ENCODE measurements at regions not wholly inside any gene's neighbourhood (a gene's known extent, or its start where the extent isn't known, plus 50 kb on each side); places are given as distances from the start of the nearest gene placed in this dataset. TPM values are rescaled to one million over a fixed set of nuclear protein-coding genes. Genes with fewer than 3 reads are reported as not detected.
A peak's percentile ranks its signal among the peaks of the same experiment; 100 is the strongest.

DNA sequence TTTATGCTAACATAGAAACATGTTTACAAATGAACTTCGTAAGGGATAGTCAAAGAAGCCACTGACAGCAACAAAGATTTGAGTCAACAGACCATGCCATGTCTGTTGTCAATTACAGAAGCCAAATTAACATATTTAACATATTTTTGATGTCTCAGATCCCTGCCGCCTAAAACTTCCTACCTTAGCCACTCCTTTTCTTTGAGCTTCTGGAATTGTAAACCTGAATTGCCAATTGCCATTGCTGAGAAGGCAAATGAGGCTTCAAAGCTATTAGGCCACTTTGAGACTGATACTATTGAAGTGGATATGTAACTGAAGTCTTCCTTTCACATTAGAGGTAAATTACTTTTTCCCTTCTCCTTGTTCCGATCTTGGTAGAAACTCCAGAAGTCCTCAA, 66.0 kb upstream of the DSEL start:
- no peak overlapping the region for H3K9ac ChIP-seq
- in situ Hi-C loops (cut with MboI) = no loop called here
- no peaks in the 10 kb centered on the region for H3F3A ChIP-seq (ENCODE audit: insufficient read depth)
- H3K9me2 ChIP-seq (ENCODE audit: insufficient read depth) = no peaks in the 10 kb centered on the region
- H2AFZ ChIP-seq = no peak overlapping the region
- H3K27me3 ChIP-seq (replicated peaks; ENCODE audit: insufficient read depth) = no peaks in the 10 kb centered on the region
- no peaks in the 10 kb centered on the region for H4K20me1 ChIP-seq (ENCODE audit: insufficient read depth)
- H3K36me3 ChIP-seq (ENCODE audit: low read depth) = no peaks in the 10 kb centered on the region
- no peak overlapping the region for H3K4me3 ChIP-seq
- H3K27ac ChIP-seq = no peak overlapping the region
- H3K4me1 ChIP-seq (ENCODE audit: insufficient read depth) = peaks cover 10% of the 10 kb centered on the region
- H3K4me2 ChIP-seq (ENCODE audit: unreplicated experiment) = no peak overlapping the region
- H3K79me2 ChIP-seq (ENCODE audit: insufficient read depth) = no peaks in the 10 kb centered on the region
- no peaks in the 10 kb centered on the region for H3K9me3 ChIP-seq (ENCODE audit: low read depth)
- WGBS, 2 experiments (ENCODE audit: low coverage in 1 of 2, low lambda C conversion rate in 2 of 2, missing lambda C conversion rate in 2 of 2) = 56 to 57% methylated on average over 3 of the region's 3 CpGs
- TF ChIP-seq EZH2phosphoT487 (IDR thresholded peaks at IDR 0.05; ENCODE audit: insufficient read depth, low read depth) (no peak), EZH2 (IDR thresholded peaks at IDR 0.05; ENCODE audit: insufficient read depth, poor library complexity, severe bottlenecking) (no peak)
- DNase-seq = no peak

DNA sequence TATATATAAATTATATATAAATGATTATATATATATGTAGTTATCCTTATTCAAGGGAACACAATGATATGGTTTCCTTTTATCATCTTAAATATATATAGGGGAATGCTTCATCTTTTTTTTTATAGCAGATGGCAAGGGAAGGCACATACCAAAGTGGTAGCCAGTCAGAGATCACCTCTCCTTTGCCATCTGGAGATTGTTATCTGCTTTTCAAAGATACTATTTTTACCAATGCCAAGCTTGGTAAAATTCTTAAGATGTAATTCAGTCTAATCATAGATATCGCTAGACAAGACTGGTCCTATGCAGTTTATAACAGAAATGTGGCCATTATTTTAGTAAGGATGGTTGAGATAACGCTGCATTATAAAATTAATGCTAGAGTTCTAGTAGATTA, 64.7 kb upstream of the DSEL start:
- H3K4me3 ChIP-seq = no peak overlapping the region
- no peak overlapping the region for H2AFZ ChIP-seq
- in situ Hi-C loops (cut with MboI) = no loop called here
- H3K9me2 ChIP-seq (ENCODE audit: insufficient read depth) = no peaks in the 10 kb centered on the region
- no peak for TF ChIP-seq EZH2 (IDR thresholded peaks at IDR 0.05; ENCODE audit: insufficient read depth, poor library complexity, severe bottlenecking)
- no peak for TF ChIP-seq EZH2phosphoT487 (IDR thresholded peaks at IDR 0.05; ENCODE audit: insufficient read depth, low read depth)
- no peaks in the 10 kb centered on the region for H3K9me3 ChIP-seq (ENCODE audit: low read depth)
- no peaks in the 10 kb centered on the region for H3K27me3 ChIP-seq (replicated peaks; ENCODE audit: insufficient read depth)
- no peak overlapping the region for H3K9ac ChIP-seq
- H3K27ac ChIP-seq = no peak overlapping the region
- DNase-seq = no peak
- no peaks in the 10 kb centered on the region for H3F3A ChIP-seq (ENCODE audit: insufficient read depth)
- H3K4me1 ChIP-seq (ENCODE audit: insufficient read depth) = peaks cover 10% of the 10 kb centered on the region
- no peaks in the 10 kb centered on the region for H3K79me2 ChIP-seq (ENCODE audit: insufficient read depth)
- no peaks in the 10 kb centered on the region for H3K36me3 ChIP-seq (ENCODE audit: low read depth)
- no peak overlapping the region for H3K4me2 ChIP-seq (ENCODE audit: unreplicated experiment)
- 85 to 87% methylated on average over 2 of the region's 2 CpGs for WGBS, 2 experiments (ENCODE audit: low coverage in 1 of 2, low lambda C conversion rate in 2 of 2, missing lambda C conversion rate in 2 of 2)
- no peaks in the 10 kb centered on the region for H4K20me1 ChIP-seq (ENCODE audit: insufficient read depth)

DNA sequence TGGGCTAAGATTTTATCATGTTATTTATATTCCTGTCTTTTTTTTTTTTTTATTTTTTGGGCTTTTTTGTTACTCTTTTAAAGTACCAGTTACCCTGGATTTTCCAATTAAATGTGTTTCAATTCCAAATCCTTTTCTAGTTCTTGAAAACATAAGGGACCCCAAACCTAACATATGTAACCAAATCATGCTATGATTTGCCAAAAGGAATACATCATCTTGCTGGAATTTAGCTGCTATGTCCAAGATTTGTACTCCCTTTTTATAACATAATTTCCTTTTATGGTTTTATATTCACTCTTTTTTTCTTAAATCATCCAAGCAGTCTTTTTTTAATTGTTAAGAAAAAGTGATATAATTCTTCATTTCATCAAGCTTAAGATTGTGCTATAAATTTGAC, 60.9 kb upstream of the DSEL start:
- DNase-seq = peak; percentile 4
- H3K4me3 ChIP-seq = no peak overlapping the region
- no peaks in the 10 kb centered on the region for H3K79me2 ChIP-seq (ENCODE audit: insufficient read depth)
- no peak overlapping the region for H2AFZ ChIP-seq
- H3K27ac ChIP-seq = no peak overlapping the region
- H3K9me3 ChIP-seq (ENCODE audit: low read depth) = no peaks in the 10 kb centered on the region
- H3K36me3 ChIP-seq (ENCODE audit: low read depth) = no peaks in the 10 kb centered on the region
- no peaks in the 10 kb centered on the region for H3K9me2 ChIP-seq (ENCODE audit: insufficient read depth)
- TF ChIP-seq EZH2 (IDR thresholded peaks at IDR 0.05; ENCODE audit: insufficient read depth, poor library complexity, severe bottlenecking) (no peak), EZH2phosphoT487 (IDR thresholded peaks at IDR 0.05; ENCODE audit: insufficient read depth, low read depth) (no peak)
- no peak overlapping the region for H3K4me2 ChIP-seq (ENCODE audit: unreplicated experiment)
- no peaks in the 10 kb centered on the region for H3K4me1 ChIP-seq (ENCODE audit: insufficient read depth)
- H3F3A ChIP-seq (ENCODE audit: insufficient read depth) = no peaks in the 10 kb centered on the region
- H3K9ac ChIP-seq = no peak overlapping the region
- in situ Hi-C loops (cut with MboI) = no loop called here
- no peaks in the 10 kb centered on the region for H3K27me3 ChIP-seq (replicated peaks; ENCODE audit: insufficient read depth)
- no peaks in the 10 kb centered on the region for H4K20me1 ChIP-seq (ENCODE audit: insufficient read depth)

DNA sequence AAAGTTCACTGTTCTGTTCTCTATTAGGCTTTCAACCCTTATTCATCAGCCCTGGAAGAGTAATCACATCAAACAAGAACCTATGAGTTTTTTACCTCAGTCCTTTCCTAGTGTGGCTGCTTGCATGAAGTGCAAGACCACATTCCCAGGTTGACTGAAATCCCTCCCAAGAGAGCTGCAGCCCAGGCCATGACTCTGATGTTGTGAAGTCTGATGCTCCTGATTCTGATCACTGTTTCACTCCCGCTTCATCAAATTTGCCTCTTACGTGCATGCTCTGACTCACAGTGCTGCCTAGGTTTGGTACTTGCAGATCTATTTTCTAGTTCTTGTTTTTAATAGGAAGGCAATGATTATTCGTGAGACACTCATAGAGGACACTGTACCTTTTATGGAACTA, 58.2 kb upstream of the DSEL start:
- no peaks in the 10 kb centered on the region for H4K20me1 ChIP-seq (ENCODE audit: insufficient read depth)
- H3K36me3 ChIP-seq (ENCODE audit: low read depth) = no peaks in the 10 kb centered on the region
- H3K9me3 ChIP-seq (ENCODE audit: low read depth) = no peaks in the 10 kb centered on the region
- no peak for DNase-seq
- no peak overlapping the region for H3K4me2 ChIP-seq (ENCODE audit: unreplicated experiment)
- no peak overlapping the region for H2AFZ ChIP-seq
- no peak overlapping the region for H3K27ac ChIP-seq
- no peaks in the 10 kb centered on the region for H3K9me2 ChIP-seq (ENCODE audit: insufficient read depth)
- no peak overlapping the region for H3K4me3 ChIP-seq
- H3K27me3 ChIP-seq (replicated peaks; ENCODE audit: insufficient read depth) = no peaks in the 10 kb centered on the region
- TF ChIP-seq EZH2phosphoT487 (IDR thresholded peaks at IDR 0.05; ENCODE audit: insufficient read depth, low read depth) (no peak), EZH2 (IDR thresholded peaks at IDR 0.05; ENCODE audit: insufficient read depth, poor library complexity, severe bottlenecking) (no peak)
- WGBS, 2 experiments (ENCODE audit: low coverage in 1 of 2, low lambda C conversion rate in 2 of 2, missing lambda C conversion rate in 2 of 2) = 92 to 94% methylated on average over 3 of the region's 3 CpGs
- H3K4me1 ChIP-seq (ENCODE audit: insufficient read depth) = no peaks in the 10 kb centered on the region
- in situ Hi-C loops (cut with MboI) = no loop called here
- no peaks in the 10 kb centered on the region for H3F3A ChIP-seq (ENCODE audit: insufficient read depth)
- H3K79me2 ChIP-seq (ENCODE audit: insufficient read depth) = no peaks in the 10 kb centered on the region
- no peak overlapping the region for H3K9ac ChIP-seq

DNA sequence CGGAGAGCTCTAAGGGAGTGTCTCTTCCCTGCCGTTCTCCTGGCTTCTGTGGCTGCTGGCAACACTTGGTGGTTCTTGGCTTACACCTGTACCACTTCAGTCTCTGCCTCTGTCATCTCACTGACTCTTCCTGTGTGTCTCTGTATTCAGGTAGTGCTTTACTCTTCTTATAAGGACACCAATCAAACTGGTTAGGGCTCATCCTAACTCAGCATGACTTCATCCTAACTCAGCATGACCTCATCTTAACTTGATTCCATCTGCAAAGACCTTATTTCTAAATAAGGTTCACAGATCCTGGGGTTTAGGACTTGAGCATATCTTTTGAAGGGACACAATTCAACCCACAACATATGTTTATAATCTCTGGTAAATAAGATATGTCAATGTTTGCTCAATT, 51.6 kb upstream of the DSEL start:
- no peak overlapping the region for H2AFZ ChIP-seq
- TF ChIP-seq EZH2 (IDR thresholded peaks at IDR 0.05; ENCODE audit: insufficient read depth, poor library complexity, severe bottlenecking) = no peak
- no peak for TF ChIP-seq EZH2phosphoT487 (IDR thresholded peaks at IDR 0.05; ENCODE audit: insufficient read depth, low read depth)
- 74 to 76% methylated on average over 2 of the region's 2 CpGs for WGBS, 2 experiments (ENCODE audit: low coverage in 1 of 2, low lambda C conversion rate in 2 of 2, missing lambda C conversion rate in 2 of 2)

More for the DNA sequence above, 51.6 kb upstream of the DSEL start:
- in situ Hi-C loops (cut with MboI) = no loop called here
- DNase-seq = no peak
- H3K9me2 ChIP-seq (ENCODE audit: insufficient read depth) = no peaks in the 10 kb centered on the region
- H3K4me2 ChIP-seq (ENCODE audit: unreplicated experiment) = no peak overlapping the region
- H3K4me1 ChIP-seq (ENCODE audit: insufficient read depth) = no peaks in the 10 kb centered on the region
- no peak overlapping the region for H3K4me3 ChIP-seq
- H3K79me2 ChIP-seq (ENCODE audit: insufficient read depth) = no peaks in the 10 kb centered on the region
- H3K27me3 ChIP-seq (replicated peaks; ENCODE audit: insufficient read depth) = no peaks in the 10 kb centered on the region
- no peaks in the 10 kb centered on the region for H3K36me3 ChIP-seq (ENCODE audit: low read depth)
- no peaks in the 10 kb centered on the region for H3F3A ChIP-seq (ENCODE audit: insufficient read depth)
- H3K27ac ChIP-seq = no peak overlapping the region
- no peaks in the 10 kb centered on the region for H4K20me1 ChIP-seq (ENCODE audit: insufficient read depth)
- H3K9ac ChIP-seq = no peak overlapping the region
- no peaks in the 10 kb centered on the region for H3K9me3 ChIP-seq (ENCODE audit: low read depth)

Small RNA genes lying in the stretch of these regions (small RNA-seq; reads per million reads assigned to genes)
- gene AC067819.1 (ENCODE audit: low read depth, low replicate concordance) = not detected

Measured in GM23248 (cell line).